ENCODE measurements at regions not wholly inside any gene's neighbourhood (a gene's known extent, or its start where the extent isn't known, plus 50 kb on each side); places are given as distances from the start of the nearest gene placed in this dataset.

DNA sequence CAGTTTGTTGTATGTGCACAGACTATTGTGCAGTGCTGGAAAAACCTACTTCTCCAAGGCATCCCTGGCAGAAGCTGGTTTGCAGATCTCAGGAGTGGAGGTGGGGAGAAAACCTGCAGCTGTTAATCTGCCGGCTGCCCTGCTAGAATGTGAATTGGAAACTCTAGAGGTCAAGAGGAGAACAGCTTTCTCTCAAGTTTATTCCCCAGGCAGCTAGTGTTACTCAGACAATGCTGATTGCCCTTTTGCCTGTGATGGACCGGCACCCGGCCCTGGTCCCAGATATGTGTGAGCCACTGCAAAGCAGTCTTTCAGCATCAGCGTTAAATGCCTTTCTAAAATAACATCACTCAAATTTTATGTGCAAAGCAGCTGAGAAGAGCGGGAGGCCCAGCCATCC, 129.7 kb upstream of the TPM1 start:
- DNase-seq, result peak; percentile 53

DNA sequence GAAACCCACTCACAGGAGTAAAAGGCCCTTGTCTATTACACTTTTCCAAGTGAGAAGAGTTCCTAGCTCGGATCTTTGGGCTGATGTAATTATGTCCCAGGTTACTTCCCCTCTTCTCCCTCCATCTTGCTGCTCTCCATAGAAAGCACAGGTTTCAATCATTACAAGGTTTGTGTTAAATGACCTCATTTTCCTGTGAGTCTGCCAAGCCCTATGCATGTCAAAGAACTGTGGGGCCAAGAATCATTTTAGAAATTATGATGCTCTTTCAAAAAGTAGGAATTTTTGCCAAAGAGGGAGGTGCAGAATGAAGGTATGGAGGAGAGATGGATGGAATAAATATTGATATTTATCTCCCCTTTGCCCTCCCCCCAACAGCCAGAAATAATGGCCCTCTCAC, 129.3 kb upstream of the TPM1 start:
- DNase-seq, result no peak

DNA sequence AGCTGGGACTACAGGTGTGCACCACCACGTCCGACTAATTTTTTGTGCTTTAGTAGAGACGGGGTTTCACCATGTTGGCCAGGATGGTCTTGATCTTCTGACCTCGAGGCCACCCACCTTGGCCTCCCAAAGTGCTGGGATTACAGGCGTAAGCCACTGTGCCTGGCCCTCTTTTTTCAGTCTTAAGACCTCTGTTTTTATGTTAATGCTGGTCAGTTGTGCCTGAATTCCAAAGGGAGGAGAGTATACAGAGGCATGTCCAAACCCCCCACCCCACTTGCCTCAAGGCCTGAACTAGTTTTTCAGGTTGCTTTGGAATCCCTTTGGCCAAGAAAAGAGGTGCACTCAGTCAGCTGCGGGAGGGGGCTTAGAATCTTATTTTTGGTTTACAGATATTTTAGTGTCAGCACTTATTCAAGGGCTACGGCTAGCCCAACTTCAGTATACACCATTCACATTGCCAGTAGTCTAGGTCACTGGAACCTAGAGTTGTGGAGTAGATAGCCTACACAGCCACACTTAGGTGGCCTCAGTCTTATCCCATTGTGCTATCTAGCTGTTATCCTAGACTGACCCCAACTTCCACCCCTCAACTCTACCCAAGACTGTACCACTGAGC, 128.0 kb upstream of the TPM1 start:
- no peak for DNase-seq

DNA sequence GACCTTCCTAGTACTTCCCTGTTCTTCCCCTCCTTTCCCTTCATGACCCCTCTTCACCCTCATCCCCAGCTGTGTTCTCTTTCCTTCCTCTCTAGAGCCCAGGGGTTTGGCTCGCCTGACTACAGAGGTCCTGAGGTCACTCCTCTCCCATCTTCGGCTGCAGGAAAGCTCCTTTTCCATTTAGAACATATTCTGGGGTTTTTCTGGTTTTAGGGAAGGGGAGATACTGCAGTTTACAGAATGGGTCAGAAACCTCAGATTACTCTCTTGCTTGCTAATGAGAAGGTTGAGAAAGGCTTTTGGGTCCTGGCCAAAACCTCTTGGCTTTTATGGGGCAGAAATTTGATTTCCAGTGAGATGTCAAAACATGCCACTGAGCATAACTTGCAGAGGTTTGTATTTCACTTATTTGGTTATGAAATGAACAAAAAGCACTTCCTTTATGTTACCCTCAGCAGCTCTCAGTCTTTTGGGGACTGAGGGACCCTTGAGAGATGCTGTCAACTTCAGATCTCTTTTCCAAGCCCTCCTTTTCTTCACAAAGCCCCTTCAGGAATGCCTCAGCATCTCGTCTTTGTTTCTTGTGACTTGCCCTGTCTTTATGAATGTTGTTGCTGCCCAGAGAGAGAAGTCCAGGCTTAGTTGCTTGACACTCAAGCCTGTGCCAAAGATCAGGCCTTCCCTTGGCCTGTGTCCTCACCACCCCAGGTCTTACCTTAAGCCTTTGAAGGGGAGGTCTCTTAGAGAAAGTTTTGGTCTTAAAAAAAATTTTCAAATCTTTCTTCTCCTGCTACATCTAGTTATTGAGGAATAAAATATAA, 121.7 kb upstream of the TPM1 start:
- no peak for DNase-seq

DNA sequence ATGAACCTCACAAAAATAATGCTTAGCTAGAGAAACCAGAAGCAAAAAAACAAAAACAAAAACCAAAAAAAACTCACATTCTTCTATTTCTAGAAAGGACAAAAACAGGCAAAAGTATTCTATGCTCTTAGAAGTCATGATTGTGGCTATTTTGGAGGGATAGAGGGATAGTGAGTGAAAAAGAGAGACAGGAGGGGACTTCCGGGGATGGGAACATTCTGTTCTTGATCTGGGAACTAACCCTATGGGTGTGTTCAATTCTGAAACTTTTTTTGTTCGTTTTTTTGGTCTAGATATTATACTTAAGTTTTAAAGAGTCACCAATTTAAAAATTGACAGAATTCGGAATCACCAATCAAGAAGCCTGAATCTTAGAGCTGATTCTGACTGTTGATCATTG, 120.0 kb upstream of the TPM1 start:
- DNase-seq, result no peak

DNA sequence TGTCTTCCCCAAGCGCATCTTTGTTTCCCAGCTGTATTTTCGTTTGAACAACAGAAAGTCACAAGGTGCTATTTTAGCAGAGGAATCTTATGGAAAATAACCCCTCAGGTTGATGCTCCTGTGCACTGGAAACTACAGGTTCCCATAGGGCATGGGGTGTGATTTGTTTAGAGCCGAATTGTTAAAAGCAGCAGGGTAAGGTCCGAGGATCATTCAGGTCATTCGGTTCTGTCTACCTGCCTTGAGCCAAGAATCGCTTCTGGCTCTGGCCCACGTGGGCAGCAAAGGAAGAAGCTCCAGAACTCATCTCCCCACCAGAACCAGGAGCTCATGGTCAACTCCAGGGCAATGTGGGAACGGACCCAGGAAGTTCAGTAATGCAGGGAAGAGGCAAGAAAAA, 116.7 kb upstream of the TPM1 start:
- no peak for DNase-seq

DNA sequence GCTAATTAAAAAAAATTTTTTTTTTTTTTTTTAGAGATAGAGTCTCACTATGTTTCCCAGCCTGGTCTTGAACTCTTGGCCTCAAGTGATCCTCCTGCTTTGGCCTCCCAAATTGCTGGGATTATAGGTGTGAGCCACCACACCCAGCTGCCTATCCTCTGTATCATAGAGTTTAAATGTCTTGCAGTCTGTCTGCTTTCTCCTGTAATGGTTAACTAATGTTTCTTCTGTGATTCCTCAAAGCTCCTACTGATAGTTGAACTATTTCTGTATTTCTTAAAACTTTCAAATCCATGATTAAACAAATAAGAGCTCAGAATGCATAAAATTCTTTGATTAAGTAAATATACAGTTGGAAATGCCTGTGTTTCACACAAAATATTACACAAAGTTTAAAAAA, 115.4 kb upstream of the TPM1 start:
- no peak for DNase-seq

DNA sequence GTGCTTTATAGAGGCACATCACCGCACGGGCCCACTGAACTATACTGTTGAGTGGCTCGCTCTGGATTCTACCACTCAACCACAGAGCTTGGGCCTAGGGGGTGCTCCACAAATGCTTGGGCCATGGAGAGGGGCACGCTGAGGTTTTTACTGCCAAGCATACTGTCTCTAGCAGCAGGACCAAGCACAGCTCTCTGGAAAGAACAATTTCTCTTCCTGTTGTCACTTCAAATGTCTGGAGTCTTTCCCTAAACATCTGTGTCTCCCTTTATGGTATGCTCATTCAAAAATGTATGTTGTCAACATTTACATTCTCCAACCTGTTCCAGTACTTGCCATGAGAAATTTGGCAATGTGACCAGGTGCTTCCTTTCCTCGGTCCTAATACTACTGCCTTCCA, 114.7 kb upstream of the TPM1 start:
- DNase-seq, result no peak

DNA sequence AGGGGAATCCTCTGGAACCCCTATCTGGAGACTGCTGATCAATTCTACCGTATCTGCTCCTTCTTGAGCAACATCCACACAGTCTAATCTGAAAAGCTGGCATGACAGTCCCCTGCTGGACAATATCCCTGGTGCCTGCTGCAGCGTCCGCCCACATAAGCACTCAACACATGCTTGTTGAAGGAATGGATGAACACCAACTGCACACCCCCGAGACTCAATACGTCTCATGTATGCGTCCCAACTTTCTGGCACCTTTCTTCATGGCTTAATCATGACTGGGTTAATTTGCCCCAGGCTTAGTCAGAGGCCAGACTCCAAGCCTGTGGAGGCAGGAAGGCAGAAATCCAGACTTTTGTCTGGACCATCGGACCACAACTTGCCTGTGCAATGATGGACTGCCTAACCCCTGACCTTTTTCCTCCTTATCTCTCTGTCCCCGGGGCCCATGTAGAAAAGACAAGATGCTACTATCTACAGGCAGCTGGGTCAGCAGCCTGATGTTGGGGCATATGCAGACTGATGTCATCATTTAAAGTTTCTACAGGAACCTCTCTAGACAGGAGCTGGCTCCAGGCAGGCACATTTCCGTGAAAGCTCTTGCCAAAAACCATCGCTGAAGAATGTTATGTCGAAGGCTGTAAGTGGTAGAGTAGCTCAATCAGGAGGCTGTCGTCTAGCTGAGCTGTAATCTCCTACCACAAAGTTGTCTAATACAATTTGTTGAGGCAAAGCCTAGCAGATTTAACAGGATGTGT, 114.1 kb upstream of the TPM1 start:
- DNase-seq, result no peak

DNA sequence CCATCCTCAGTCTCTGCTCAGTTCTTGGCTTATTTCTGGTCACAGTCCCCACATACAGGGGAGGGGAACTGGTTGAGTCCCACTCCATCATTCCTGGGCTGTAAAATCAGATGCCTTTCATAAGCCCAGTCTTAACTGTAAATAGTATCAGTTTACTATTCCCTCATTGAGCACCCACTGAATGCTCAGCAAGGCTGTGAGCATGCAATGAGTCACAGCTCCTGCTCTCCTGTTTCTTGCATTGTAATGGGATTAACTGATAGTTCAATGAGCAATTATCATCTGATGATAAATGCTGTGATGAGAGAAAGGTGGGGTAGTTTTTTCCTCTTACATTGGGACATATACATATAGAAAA, 113.6 kb upstream of the TPM1 start:
- no peak for DNase-seq

DNA sequence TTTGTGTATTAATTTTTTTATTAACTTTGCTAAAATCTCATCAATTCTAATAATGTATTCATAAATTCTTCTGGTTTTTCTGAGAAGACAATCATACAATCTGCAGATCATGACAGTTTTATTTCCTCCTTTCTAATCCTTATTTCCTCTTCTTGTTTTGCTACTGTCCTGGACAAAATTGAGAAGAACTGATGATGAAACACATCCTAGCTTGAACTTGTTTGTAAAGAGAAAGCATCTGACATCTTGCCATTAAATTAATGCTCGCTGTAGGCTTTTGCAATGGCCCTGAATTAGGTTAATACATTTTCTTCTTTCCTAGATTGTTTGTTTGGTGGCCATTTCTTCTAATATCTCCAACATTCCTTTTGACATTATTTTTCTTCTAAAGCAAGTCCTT, 110.9 kb upstream of the TPM1 start:
- no peak for DNase-seq

DNA sequence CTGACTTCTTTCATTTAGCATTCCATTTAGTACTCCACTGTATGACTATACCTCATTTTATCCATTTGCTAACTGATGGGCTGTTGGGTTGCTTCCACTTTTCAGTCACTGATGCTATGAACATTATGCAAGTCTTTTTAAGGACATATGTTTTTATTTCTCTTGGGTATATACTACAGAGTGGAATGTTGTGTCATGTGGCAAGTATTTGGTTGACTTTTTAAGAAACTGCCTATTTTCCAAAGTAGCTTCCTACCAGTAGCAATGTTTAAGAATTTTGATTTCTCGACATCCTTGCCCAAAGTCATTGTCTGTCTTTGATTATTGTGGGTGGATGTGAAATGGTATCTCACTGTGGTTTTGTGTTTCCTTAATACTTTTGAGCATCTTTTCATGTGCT, 110.1 kb upstream of the TPM1 start:
- no peak for DNase-seq

DNA sequence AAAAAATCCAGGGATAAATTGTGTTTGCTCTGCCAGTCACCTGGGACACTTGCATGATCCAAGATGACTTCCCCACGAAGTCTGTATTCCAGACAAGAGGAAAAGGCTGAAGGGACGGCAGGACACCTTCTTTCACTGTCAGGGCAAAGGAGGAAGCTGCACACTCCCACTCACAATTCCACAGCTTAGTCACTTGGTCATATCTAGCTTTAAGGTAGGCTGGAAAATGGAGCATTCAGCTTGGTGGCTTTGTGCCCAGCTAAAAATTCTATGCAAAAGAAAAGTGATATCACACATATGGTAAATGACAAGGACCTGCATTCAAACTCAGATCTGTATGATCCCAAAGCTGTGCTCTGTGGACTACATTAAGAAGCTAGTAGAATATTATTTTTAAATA, 109.2 kb upstream of the TPM1 start:
- DNase-seq, result no peak

DNA sequence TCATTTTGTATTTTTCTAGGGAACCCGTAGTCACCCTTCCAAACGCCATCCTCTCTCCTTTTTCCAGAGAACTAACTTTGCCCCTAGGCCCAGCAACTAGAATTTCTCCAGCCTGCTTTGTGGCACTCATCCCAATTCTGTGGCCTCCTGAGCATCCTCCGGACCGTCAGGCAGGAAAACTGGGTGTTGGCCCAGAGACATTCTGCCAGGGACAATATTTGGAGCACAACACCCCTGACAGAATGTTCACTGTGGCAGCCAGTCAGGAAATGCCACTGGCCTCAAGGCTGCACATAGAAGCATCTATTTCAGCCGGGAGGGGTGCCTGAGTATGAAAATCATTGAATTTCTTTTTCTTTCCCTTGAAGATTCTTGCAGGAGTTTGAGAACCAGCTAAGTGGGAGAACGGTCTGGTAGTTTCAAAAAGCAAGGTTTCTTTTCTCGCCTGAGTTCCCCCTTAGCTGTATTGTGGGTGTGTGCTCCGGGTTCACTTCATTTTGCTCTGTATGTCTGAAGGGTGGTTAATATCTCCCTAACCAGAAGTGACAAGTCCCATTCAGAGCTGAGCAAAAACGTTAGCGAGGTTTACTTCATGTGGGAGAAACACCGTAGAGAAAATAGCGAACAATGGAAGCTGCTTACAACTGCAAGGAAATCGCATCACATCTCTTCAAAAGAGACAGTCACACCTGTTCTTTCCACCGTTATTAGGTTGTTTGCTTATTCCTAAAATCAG, 108.1 kb upstream of the TPM1 start:
- no peak for DNase-seq

DNA sequence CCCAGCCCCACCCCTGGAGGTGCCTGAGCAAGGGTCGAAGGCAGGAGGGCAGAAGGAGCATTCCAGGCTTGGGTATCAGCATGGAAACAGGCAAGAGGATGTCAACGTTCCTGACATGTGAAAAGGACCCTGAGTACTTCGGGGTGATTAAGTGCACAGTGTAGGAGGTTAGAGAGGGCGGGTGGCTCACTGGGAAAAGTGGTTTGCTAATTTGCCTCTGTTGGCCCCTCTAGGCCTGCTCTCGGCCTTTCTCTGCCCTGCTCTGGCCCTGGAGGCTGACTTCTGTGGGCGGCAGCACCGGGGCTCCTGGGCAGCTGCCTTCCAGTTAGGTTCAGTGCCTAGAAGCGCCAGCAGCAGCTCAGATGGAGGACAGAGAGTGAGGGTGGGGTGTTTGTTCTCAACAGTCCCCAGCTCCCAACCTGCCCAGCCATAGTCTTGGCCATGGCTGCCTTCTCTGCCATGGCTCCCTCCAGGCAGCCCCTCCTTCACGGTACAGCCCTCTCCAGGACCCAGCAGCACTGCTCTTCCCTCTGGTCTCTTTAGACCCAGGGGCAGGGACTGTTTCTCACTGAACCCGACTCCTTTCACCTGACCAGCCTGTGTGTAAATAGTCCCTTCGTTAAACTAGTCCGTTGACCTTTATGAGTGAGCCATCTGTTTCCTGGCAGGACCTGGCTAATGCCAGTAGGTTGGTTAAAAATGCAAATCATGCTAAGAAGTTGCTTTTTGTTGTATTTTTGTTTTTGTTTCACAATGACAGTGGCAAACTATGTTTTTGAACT, 107.1 kb upstream of the TPM1 start:
- DNase-seq, result no peak

DNA sequence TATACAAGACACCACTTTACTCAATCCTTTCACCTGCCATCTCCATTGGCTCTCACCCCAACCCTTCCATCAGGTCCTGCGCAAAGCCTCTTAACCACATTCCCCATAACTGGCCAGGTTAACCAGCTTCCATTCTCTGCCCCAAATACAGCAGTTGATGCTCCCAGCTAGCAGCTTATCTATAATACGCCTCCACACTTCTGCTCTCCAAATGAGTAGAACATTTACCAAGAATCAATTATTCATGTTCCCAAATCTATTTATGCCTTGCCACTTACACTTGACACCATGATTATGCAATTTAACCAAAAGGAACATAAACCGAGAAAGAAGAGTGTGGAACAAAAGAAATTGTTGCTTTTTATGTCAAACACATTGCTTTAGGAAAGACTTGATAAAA, 103.7 kb upstream of the TPM1 start:
- no peak for DNase-seq

DNA sequence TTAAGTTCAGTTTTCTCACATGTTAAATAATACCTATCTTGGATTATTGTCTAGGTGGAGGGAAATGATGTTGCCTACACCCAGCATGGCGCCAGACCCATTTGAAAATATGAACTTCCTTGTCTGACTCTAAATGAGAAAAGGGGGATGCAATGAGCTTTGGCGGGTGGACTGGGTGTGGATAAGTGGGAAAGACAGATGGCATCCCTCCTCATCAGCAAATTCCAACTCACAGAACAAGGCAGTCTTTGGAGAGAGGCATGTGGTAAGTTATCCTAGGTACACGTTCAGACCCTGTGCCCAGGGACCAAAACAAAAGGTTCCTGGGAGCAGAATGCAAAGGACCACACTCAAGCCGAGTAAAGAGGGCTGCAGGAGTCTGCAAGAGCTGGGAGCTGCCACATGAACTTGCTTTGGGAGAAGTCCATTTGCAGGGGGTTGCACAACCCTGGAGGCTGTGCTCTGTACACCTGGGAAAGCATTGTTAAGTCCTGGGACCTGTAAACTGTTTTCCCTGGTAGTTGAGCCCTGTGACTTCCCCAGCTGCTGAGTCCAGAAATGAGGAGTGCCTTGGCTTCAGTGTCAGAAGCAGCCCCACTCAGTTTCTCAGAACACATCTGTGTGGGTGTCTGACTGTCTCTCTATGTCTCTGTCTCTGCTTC, 102.3 kb upstream of the TPM1 start:
- no peak for DNase-seq

DNA sequence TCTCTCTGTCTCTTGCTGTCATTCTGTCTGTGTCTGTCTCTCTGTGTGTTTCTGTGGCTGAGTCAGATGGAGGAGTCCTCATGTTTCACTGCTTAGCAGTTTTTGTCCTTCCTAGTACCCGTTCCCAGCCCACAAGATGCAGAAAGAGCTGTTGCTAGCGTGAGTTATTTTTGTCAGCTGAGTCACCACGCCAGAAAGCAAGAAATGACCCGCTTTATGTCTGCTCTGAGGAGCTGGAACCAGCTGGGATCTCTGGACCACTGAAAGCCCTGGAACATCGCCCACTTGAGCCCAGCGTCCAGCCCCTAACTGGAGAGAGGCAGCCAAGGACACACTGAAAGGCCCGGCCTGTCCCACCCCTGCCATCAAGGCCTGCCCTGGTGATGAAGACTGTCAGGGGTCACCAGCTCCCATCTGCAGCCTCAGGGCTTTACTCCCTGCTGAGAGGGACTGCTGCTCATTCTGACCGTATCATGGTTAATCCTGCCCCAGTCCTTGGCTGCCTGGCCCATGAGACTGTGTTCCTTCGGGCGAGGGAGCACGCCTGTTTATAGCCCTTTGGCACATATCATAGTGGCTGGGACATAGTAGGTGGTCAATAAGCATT, 101.7 kb upstream of the TPM1 start:
- DNase-seq, result peak; percentile 69

DNA sequence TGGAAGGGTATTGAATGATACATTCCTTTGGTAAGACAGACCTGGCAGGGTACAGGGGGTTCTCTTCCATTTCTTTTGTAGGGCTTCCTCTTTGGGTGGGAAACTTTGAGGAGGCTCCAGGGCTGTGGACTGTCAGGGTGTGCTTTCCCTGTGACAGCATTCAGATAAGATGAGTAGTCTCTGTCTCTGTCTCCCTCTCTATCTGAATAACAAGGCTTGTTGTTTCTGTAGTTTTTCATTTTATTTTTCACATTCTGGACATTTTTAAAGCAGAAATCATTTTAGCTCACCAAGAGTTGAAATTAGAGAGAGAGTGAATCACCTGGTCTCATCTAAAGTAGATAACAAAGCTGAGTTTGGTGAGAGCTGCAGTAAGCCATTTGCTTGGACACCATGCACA, 100.8 kb upstream of the TPM1 start:
- DNase-seq, result no peak

DNA sequence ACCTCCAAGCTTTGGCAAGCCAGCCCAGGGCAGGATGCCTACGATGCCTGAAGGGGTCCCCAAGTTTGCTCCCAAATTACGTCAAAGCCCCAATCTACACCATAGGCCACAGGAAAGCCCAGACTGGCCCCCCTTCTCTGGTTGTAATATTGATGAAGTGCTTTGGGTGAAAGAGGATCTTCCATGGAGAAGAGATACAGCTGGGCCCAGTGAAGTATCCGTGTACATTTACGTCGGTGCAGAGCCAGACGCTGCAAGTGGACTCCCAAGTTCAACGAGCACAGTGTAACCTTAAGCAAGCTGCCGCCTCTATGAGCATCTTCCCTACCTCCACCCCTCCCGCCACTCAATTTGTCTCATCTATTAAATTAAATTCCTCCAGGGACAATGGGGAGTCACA, 100.1 kb upstream of the TPM1 start:
- peak; percentile 86 for DNase-seq

DNA sequence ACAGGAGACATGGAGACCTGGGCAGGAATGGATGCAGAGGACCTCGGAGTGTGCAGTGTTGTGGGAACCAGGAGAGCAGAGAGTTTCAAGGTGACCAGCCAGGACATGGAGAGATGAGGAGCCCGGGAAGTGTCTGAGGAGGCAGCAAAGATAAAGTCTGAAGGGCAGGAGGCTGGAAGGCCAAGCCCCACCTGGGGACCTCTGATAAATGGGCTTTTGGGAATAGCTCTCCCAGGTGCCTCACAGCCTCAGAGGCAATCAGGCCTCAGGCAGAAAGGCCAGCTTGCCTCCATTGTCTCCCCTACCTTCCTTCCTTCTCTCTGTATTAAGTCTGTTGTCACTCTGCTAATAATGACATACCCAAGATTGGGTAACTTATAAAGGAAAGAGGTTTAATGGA, 97.5 kb upstream of the TPM1 start:
- DNase-seq, result no peak
